ENCODE measurements at regions not wholly inside any gene's neighbourhood (a gene's known extent, or its start where the extent isn't known, plus 50 kb on each side); places are given as distances from the start of the nearest gene placed in this dataset.

DNA sequence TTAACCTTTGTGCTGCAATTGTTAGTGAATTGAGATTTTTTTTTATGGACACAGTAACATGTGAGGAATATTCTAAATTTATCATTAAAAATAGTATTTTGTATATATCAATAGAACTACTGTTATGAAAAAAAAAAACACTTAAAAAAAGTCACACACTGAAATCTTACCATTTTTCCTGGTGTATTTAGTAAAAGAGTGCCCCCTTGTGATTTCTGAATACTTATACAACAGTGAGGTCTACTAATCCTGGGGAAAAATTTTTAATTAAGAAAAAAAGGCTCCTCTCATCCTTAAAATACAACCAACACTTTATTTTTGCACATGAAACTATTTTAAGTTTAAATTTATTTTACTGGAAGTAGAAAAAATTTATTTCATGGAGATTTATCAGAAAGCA lies 56.4 kb upstream of the SPOCK3 start:
- Histone ChIP-seq H3K27me3 (ENCODE audit: control insufficient read depth, insufficient read depth, low read length) (no peaks in the 10 kb centered on the region), H3K36me3 (ENCODE audit: control insufficient read depth, insufficient read depth, low read length) (no peaks in the 10 kb centered on the region), H3K4me3 (ENCODE audit: low read depth, low read length) (no peak overlapping the region)
- DNase-seq (ENCODE audit: low read depth): peak; percentile 16
- TF ChIP-seq, protein P1, sequence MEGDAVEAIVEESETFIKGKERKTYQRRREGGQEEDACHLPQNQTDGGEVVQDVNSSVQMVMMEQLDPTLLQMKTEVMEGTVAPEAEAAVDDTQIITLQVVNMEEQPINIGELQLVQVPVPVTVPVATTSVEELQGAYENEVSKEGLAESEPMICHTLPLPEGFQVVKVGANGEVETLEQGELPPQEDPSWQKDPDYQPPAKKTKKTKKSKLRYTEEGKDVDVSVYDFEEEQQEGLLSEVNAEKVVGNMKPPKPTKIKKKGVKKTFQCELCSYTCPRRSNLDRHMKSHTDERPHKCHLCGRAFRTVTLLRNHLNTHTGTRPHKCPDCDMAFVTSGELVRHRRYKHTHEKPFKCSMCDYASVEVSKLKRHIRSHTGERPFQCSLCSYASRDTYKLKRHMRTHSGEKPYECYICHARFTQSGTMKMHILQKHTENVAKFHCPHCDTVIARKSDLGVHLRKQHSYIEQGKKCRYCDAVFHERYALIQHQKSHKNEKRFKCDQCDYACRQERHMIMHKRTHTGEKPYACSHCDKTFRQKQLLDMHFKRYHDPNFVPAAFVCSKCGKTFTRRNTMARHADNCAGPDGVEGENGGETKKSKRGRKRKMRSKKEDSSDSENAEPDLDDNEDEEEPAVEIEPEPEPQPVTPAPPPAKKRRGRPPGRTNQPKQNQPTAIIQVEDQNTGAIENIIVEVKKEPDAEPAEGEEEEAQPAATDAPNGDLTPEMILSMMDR (IDR thresholded peaks at IDR 0.05; ENCODE audit: insufficient read depth, low read length, poor library complexity, severe bottlenecking): peak; percentile 31

DNA sequence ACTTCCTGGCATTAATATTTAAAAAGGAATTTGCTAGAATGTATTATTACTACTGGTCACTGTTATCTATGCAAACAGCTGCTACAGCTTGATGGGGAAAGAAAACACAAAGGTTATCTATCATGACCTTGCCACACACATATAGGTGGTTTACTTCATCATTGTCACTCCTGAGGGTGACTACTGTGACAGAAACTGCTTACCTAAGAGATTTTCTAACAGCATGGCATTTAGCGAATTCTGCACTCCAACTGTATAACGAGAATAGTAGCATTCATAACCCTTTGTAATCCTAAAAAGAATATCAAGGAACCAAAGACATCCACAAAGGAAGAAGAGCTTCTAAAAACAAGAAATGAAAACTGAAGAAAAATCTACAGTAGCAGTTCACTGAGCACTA lies 74.6 kb upstream of the SPOCK3 start:
- TF ChIP-seq, protein P1 (IDR thresholded peaks at IDR 0.05; ENCODE audit: insufficient read depth, low read length, poor library complexity, severe bottlenecking): no peak
- no peaks in the 10 kb centered on the region for H3K36me3 ChIP-seq (ENCODE audit: control insufficient read depth, insufficient read depth, low read length)
- H3K27me3 ChIP-seq (ENCODE audit: control insufficient read depth, insufficient read depth, low read length): no peaks in the 10 kb centered on the region
- H3K4me3 ChIP-seq (ENCODE audit: low read depth, low read length): no peak overlapping the region
- no peak for DNase-seq (ENCODE audit: low read depth)

DNA sequence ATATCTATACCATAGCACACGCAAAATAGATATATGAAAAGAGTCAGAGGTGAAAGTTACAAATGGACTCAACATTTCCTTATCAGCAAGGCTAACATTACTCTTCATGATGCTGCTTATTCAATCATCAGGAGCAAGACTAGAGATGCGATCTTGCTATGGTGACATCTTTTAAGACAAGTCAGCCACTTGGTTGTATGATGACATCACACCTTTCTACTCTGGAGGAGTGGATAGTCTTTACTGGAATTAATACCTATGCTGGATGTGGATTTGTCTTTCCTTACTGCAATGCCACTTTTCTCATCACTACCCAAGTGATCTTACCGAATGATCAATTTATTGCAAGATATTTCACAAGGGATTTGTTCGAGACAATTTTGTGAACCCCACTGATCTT lies 87.0 kb upstream of the SPOCK3 start:
- Histone ChIP-seq H3K4me3 (ENCODE audit: low read depth, low read length) (no peak overlapping the region), H3K27me3 (ENCODE audit: control insufficient read depth, insufficient read depth, low read length) (no peaks in the 10 kb centered on the region), H3K36me3 (ENCODE audit: control insufficient read depth, insufficient read depth, low read length) (no peaks in the 10 kb centered on the region)
- TF ChIP-seq, protein P1 (IDR thresholded peaks at IDR 0.05; ENCODE audit: insufficient read depth, low read length, poor library complexity, severe bottlenecking): no peak
- DNase-seq (ENCODE audit: low read depth): no peak

DNA sequence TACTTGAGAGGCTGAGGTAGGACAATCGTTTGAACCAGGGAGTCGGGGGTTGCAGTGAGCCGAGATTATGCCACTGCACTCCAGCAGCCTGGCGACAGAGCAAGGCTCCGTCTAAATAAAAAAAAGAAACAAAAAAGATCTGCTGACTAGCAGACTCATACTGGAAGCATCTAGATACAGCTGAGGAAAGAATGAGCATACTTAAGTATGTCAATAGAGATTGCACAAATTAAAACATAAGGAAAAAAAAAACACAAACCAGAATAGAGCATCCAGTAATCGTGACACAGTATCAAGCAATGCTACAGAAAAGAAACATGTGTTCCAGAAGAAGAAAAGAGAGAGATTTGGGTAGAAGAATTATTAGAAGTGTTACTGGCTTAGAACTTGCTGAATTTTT lies 105.5 kb upstream of the SPOCK3 start:
- no peaks in the 10 kb centered on the region for H3K36me3 ChIP-seq (ENCODE audit: control insufficient read depth, insufficient read depth, low read length)
- DNase-seq (ENCODE audit: low read depth): no peak

GRCh38 chr4:167359711-167360110 lies 125.4 kb upstream of the SPOCK3 start:
- no peak for DNase-seq (ENCODE audit: low read depth)
- H3K4me3 ChIP-seq (ENCODE audit: low read depth, low read length): no peak overlapping the region
- H3K36me3 ChIP-seq (ENCODE audit: control insufficient read depth, insufficient read depth, low read length): no peaks in the 10 kb centered on the region
- TF ChIP-seq, protein P1 (IDR thresholded peaks at IDR 0.05; ENCODE audit: insufficient read depth, low read length, poor library complexity, severe bottlenecking): no peak
- no peaks in the 10 kb centered on the region for H3K27me3 ChIP-seq (ENCODE audit: control insufficient read depth, insufficient read depth, low read length)

More for the DNA sequence above, 105.5 kb upstream of the SPOCK3 start:
- H3K4me3 ChIP-seq (ENCODE audit: low read depth, low read length): no peak overlapping the region
- TF ChIP-seq, protein P1 (IDR thresholded peaks at IDR 0.05; ENCODE audit: insufficient read depth, low read length, poor library complexity, severe bottlenecking): no peak
- no peaks in the 10 kb centered on the region for H3K27me3 ChIP-seq (ENCODE audit: control insufficient read depth, insufficient read depth, low read length)

- H3K27me3 ChIP-seq (ENCODE audit: control insufficient read depth, insufficient read depth, low read length): no peaks in the 10 kb centered on the region
- no peak for DNase-seq (ENCODE audit: low read depth)
- TF ChIP-seq, protein P1 (IDR thresholded peaks at IDR 0.05; ENCODE audit: insufficient read depth, low read length, poor library complexity, severe bottlenecking): no peak
Measured at GRCh38 chr4:167379076-167379835, 145.0 kb upstream of the SPOCK3 start.

More at GRCh38 chr4:167379076-167379835, 145.0 kb upstream of the SPOCK3 start:
- no peaks in the 10 kb centered on the region for H3K36me3 ChIP-seq (ENCODE audit: control insufficient read depth, insufficient read depth, low read length)
- H3K4me3 ChIP-seq (ENCODE audit: low read depth, low read length): no peak overlapping the region

Measured in kidney epithelial cell (primary cell).